Transverse colon (tissue), 4 donors: ENCODE measurements at regions not wholly inside any gene's neighbourhood (a gene's known extent, or its start where the extent isn't known, plus 50 kb on each side); places are given as distances from the start of the nearest gene placed in this dataset.

Source experiments
- DNase-seq: peaks from one replicate; pipeline ENCODE4 v3.0.0-alpha.2; 2019
- H3K27ac ChIP-seq, 4 donors: fragments of 200-600 bp; sonication (generic); 2 replicates each; pipeline ENCODE4 v1.5.1; 2016 to 2018; ENCODE audit warnings: inconsistent platforms in 4 of 4
- H3K27me3 ChIP-seq: fragments of 200-600 bp; sonication (generic); 2 replicates; pipeline ENCODE4 v1.5.1; 2017; ENCODE audit warnings: inconsistent platforms
- H3K36me3 ChIP-seq, 4 donors: fragments of 200-600 bp; sonication (generic); 2 replicates each; pipeline ENCODE4 v1.5.1; 2017 to 2019; ENCODE audit warnings: inconsistent platforms in 4 of 4
- H3K4me1 ChIP-seq, 4 donors: fragments of 200-600 bp; sonication (generic); 2 replicates each; pipeline ENCODE4 v1.5.1; 2017 to 2020; ENCODE audit warnings: inconsistent platforms in 4 of 4
- H3K4me3 ChIP-seq, 4 donors: fragments of 200-600 bp; sonication (generic); 1 replicate in 1 of 4; 2 replicates in 3 of 4; pipeline versions ENCODE4 v1.5.1 to v1.6.1; 2017 to 2019; ENCODE audit warnings: inconsistent platforms in 4 of 4
- H3K9me3 ChIP-seq, 2 donors: fragments of 200-600 bp; sonication (generic); 2 replicates each; pipeline ENCODE4 v1.5.1; 2017 to 2019; ENCODE audit warnings: inconsistent platforms in 2 of 2
- EP300 ChIP-seq: sonication (generic); formaldehyde crosslinking; IDR thresholded peaks from one replicate; pipeline ENCODE4 v1.6.1; 2017; ENCODE audit warnings: antibody characterized with exemption, low read depth
- POLR2A ChIP-seq: fragments of 450-650 bp; IDR thresholded peaks from one replicate; pipeline ENCODE4 v1.6.1; 2016; ENCODE audit warnings: antibody characterized with exemption, mild to moderate bottlenecking, moderate library complexity
- POLR2AphosphoS5 ChIP-seq, 3 donors: sonication (generic); formaldehyde crosslinking; IDR thresholded peaks; one replicate each; pipeline ENCODE4 v1.6.1; 2016; ENCODE audit warnings: antibody characterized with exemption in 3 of 3
- WGBS, 2 donors: methylation state at CpG; one replicate each; pipeline ENCODE4 v1.1.5; 2018; ENCODE audit warnings: low coverage in 1 of 2; 5-methylcytosine and 5-hydroxymethylcytosine counted together
- in situ Hi-C, 4 donors: fragments of 200-750 bp; cut with MboI; loops; one replicate each; pipeline versions ENCODE4 v1.15.0 to v1.15.1; 2017; ENCODE audit warnings: low sequenced_read_pairs in 3 of 4, low pct_ligation_motif_present in 1 of 4, low pct_unique_long_range_greater_than_20kb in 1 of 4
- intact Hi-C: fragments of 100-400 bp; cut with DNase I; formaldehyde crosslinking; loops from one replicate; pipeline ENCODE4 v1.15.1; 2023; ENCODE audit warnings: low total_unique reads
- TF ChIP-seq, protein P1 (sequence below), 5 experiments: fragments of 200-600 bp in 3 of 5; fragments of 450-650 bp in 2 of 5; sonication (generic) in 3 of 5; IDR thresholded peaks; 1 replicate in 2 of 5; 2 replicates in 3 of 5; pipeline ENCODE4 v1.5.1; 2016 to 2017; ENCODE audit warnings: antibody characterized with exemption in 5 of 5, inconsistent platforms in 3 of 5, mild to moderate bottlenecking in 2 of 5, moderate library complexity in 1 of 5

DNA sequence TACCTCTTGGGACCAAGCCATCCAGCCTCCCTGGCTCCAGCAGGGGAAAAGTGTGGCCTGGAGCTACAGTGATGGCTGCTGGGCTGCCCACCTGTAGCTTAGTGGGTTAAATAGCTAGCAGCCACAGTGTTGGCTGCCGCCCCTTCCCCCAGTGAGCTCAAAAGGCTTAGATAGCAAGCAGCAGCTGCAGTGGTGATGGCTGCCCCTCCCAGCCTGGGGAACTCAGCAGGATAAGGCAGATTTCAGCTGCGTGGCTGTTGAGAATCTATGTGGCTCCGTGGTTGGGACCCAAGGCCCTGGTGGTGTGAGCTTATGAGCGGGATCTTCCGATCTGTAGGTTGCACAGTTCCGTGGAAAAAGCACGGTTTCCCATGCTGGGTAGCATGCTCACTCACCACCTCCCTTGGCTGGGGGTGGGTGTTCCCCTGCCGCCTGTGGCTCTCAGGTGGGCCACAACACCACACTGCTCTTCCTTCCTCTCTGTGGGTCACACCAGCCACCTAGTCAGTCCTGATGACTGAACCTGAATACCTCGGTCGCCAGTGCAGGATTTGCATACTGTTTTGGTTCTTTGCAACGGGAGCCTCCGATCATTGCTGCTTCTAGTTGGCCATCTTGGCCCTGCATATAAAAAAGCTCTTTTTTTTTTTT is 946.5 kb upstream of the FAM98A start:
- 93% methylated on average over 12 of the region's 12 CpGs; no CpG with 5 or more reads in 1 of the 2 donors for WGBS, 2 donors
- TF ChIP-seq POLR2AphosphoS5 (IDR thresholded peaks at IDR 0.05) (no peak), EP300 (no peak), POLR2A (no peak)
- TF ChIP-seq, protein P1, sequence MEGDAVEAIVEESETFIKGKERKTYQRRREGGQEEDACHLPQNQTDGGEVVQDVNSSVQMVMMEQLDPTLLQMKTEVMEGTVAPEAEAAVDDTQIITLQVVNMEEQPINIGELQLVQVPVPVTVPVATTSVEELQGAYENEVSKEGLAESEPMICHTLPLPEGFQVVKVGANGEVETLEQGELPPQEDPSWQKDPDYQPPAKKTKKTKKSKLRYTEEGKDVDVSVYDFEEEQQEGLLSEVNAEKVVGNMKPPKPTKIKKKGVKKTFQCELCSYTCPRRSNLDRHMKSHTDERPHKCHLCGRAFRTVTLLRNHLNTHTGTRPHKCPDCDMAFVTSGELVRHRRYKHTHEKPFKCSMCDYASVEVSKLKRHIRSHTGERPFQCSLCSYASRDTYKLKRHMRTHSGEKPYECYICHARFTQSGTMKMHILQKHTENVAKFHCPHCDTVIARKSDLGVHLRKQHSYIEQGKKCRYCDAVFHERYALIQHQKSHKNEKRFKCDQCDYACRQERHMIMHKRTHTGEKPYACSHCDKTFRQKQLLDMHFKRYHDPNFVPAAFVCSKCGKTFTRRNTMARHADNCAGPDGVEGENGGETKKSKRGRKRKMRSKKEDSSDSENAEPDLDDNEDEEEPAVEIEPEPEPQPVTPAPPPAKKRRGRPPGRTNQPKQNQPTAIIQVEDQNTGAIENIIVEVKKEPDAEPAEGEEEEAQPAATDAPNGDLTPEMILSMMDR (IDR thresholded peaks at IDR 0.05): no peak
- in situ Hi-C loops (no loop called here), intact Hi-C loops (no loop called here)
- Histone ChIP-seq H3K36me3 (no peaks in the 10 kb centered on the region), H3K9me3 (no peaks in the 10 kb centered on the region), H3K4me3 (no peak overlapping the region), H3K27ac (no peak overlapping the region), H3K4me1 (no peaks in the 10 kb centered on the region), H3K27me3 (no peaks in the 10 kb centered on the region)
- DNase-seq: no peak

DNA sequence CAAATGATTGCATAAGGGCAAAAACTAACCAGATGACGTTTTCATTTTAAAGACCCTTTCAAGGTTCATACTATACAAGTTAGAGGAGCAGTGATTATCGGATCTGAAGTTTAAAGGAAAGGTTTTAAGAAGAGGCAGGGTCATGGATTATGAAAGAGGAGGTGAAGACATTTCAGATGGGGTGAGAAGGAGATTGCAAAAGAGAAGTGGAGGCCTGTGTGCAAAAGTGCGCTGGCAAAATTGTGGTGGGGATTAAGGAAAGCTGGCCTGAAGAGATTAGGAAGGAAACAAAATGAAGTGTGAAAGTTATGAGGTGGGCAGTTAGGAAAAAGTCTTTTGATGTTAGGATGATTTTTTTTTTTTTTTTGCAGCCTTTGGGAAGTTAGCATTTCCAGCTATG is 935.7 kb upstream of the FAM98A start:
- intact Hi-C loops (no loop called here), in situ Hi-C loops (no loop called here)
- DNase-seq: no peak
- Histone ChIP-seq H3K27ac (no peak overlapping the region), H3K27me3 (no peaks in the 10 kb centered on the region), H3K4me3 (no peak overlapping the region), H3K4me1 (no peaks in the 10 kb centered on the region), H3K36me3 (no peaks in the 10 kb centered on the region), H3K9me3 (no peaks in the 10 kb centered on the region)
- no peak for TF ChIP-seq EP300
- TF ChIP-seq POLR2A: no peak
- TF ChIP-seq, protein P1 (IDR thresholded peaks at IDR 0.05): no peak
- TF ChIP-seq POLR2AphosphoS5 (IDR thresholded peaks at IDR 0.05): no peak
- 59 to 74% methylated on average over 3 of the region's 3 CpGs for WGBS, 2 donors

DNA sequence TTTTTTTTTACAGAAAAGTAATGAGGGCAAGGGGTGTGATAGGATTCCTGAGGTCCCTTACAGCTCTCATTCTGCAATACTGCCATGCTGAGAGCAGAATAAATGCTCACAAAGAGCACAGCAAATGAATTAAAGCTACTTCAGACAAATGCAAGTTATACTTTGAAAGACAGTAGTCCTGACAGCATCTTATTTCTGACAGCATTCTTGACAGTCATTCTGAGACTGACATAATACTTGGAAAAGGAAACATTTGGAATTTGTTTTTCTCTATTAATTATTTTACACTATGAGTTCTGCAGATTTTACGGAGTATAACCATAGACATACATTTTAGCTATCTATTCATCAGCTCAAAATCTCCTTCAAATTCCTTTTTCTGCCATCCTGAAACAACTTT is 935.2 kb upstream of the FAM98A start:
- no peaks in the 10 kb centered on the region for H3K27me3 ChIP-seq
- no peak for DNase-seq
- no peak for TF ChIP-seq POLR2AphosphoS5 (IDR thresholded peaks at IDR 0.05)
- no peak for TF ChIP-seq POLR2A
- TF ChIP-seq, protein P1 (IDR thresholded peaks at IDR 0.05): no peak
- TF ChIP-seq EP300: no peak
- WGBS, 2 donors: 71 to 89% methylated on average over 1 of the region's 1 CpG
- no peaks in the 10 kb centered on the region for H3K9me3 ChIP-seq
- no peaks in the 10 kb centered on the region for H3K4me1 ChIP-seq
- intact Hi-C loops: no loop called here
- H3K27ac ChIP-seq: no peak overlapping the region
- in situ Hi-C loops: no loop called here
- H3K36me3 ChIP-seq: no peaks in the 10 kb centered on the region
- no peak overlapping the region for H3K4me3 ChIP-seq

DNA sequence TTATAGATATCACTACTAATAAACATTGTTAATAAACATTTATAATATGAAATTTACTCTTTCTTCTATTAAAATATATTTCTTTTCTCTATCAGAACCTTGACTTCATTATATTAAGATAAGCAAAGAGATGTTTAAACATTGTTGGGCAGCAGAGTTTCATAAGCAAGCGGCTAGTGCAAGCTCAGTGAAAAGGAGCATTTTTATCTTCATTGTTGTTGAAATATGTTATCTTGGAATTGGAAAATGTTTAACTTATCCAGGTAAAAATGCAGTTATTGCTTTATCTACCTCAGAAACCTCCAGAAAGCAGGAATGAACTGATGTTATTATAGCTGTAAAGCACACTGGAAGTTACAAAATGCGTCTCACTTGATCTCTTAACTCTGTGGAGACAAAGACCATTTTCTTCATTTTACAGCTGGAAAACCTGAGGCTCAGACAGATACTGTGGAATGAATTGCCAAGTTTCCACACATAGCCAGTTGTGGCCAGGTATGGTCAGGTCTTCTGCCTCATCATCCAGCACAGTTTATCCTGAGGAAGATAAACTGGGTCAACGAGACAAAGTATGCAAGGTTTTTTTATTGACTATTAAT is 934.6 kb upstream of the FAM98A start:
- DNase-seq: no peak
- TF ChIP-seq POLR2AphosphoS5 (IDR thresholded peaks at IDR 0.05) (no peak), POLR2A (no peak), EP300 (no peak)
- TF ChIP-seq, protein P1 (IDR thresholded peaks at IDR 0.05): no peak
- no peaks in the 10 kb centered on the region for H3K9me3 ChIP-seq
- H3K4me3 ChIP-seq: no peak overlapping the region
- in situ Hi-C loops (no loop called here), intact Hi-C loops (no loop called here)
- WGBS, 2 donors: 52 to 63% methylated on average over 2 to 3 of the region's 3 CpGs
- no peaks in the 10 kb centered on the region for H3K36me3 ChIP-seq
- no peaks in the 10 kb centered on the region for H3K27me3 ChIP-seq
- no peak overlapping the region for H3K27ac ChIP-seq
- H3K4me1 ChIP-seq: no peaks in the 10 kb centered on the region
